Fibroblast of the conjunctiva (primary cell): ENCODE measurements at regions not wholly inside any gene's neighbourhood (a gene's known extent, or its start where the extent isn't known, plus 50 kb on each side); places are given as distances from the start of the nearest gene placed in this dataset.

Experiments used
- DNase-seq: peaks from one replicate; pipeline ENCODE4 v3.0.0-alpha.2; 2010; ENCODE audit warnings: low read depth

- no peak for DNase-seq
Measured at GRCh38 chr5:56459394-56460194, 226.5 kb upstream of the ANKRD55 start.

- DNase-seq: no peak
Measured at GRCh38 chr5:56457887-56458812, 225.0 kb upstream of the ANKRD55 start.

- no peak for DNase-seq
Measured at GRCh38 chr5:56456002-56456401, 222.9 kb upstream of the ANKRD55 start.

GRCh38 chr5:56455417-56455816, 222.3 kb upstream of the ANKRD55 start:
- DNase-seq: no peak

GRCh38 chr5:56454219-56454862, 221.2 kb upstream of the ANKRD55 start:
- no peak for DNase-seq

GRCh38 chr5:56451742-56452141, 218.6 kb upstream of the ANKRD55 start:
- DNase-seq: no peak

GRCh38 chr5:56450766-56451165, 217.6 kb upstream of the ANKRD55 start:
- no peak for DNase-seq

- DNase-seq: no peak
Measured at GRCh38 chr5:56449071-56449640, 216.0 kb upstream of the ANKRD55 start.

- no peak for DNase-seq
Measured at GRCh38 chr5:56447656-56448055, 214.5 kb upstream of the ANKRD55 start.

- DNase-seq: no peak
Measured at GRCh38 chr5:56447232-56447631, 214.1 kb upstream of the ANKRD55 start.

GRCh38 chr5:56446728-56447127, 213.6 kb upstream of the ANKRD55 start:
- DNase-seq: no peak

- DNase-seq: no peak
Measured at GRCh38 chr5:56443826-56444225, 210.7 kb upstream of the ANKRD55 start.

GRCh38 chr5:56440871-56441740, 208.0 kb upstream of the ANKRD55 start:
- peak; percentile 89 for DNase-seq

GRCh38 chr5:56434986-56435385, 201.9 kb upstream of the ANKRD55 start:
- DNase-seq: no peak

GRCh38 chr5:56433039-56433617, 200.0 kb upstream of the ANKRD55 start:
- no peak for DNase-seq

GRCh38 chr5:56432321-56432720, 199.2 kb upstream of the ANKRD55 start:
- no peak for DNase-seq

GRCh38 chr5:56430422-56430821, 197.3 kb upstream of the ANKRD55 start:
- no peak for DNase-seq

- DNase-seq: no peak
Measured at GRCh38 chr5:56429110-56429561, 196.0 kb upstream of the ANKRD55 start.

- no peak for DNase-seq
Measured at GRCh38 chr5:56426693-56427092, 193.6 kb upstream of the ANKRD55 start.

GRCh38 chr5:56422076-56422762, 189.1 kb upstream of the ANKRD55 start:
- DNase-seq: no peak
